Breast epithelium (tissue), 3 donors: ENCODE measurements at regions not wholly inside any gene's neighbourhood (a gene's known extent, or its start where the extent isn't known, plus 50 kb on each side); places are given as distances from the start of the nearest gene placed in this dataset.

Experiments
- CTCF ChIP-seq, 3 donors: fragments of 450-650 bp; IDR thresholded peaks; one replicate each; pipeline ENCODE4 v1.5.1; 2016 to 2017; ENCODE audit warnings: antibody characterized with exemption in 3 of 3, mild to moderate bottlenecking in 3 of 3, moderate library complexity in 3 of 3
- POLR2A ChIP-seq: fragments of 450-650 bp; IDR thresholded peaks from one replicate; pipeline ENCODE4 v1.6.1; 2016; ENCODE audit warnings: antibody characterized with exemption, mild to moderate bottlenecking, moderate library complexity
- POLR2AphosphoS5 ChIP-seq, 3 donors: sonication (generic); formaldehyde crosslinking; IDR thresholded peaks; one replicate each; pipeline ENCODE4 v1.6.1; 2017; ENCODE audit warnings: antibody characterized with exemption in 3 of 3

- TF ChIP-seq POLR2A (no peak), POLR2AphosphoS5 (IDR thresholded peaks at IDR 0.05) (no peak), CTCF (IDR thresholded peaks at IDR 0.05) (no peak)
Observed at GRCh38 chr4:103397541-103397940, 199.4 kb upstream of the CENPE start.
